Suppressor macrophage treated with lipopolysaccharide for 1 hour (primary cell): ENCODE measurements at regions not wholly inside any gene's neighbourhood (a gene's known extent, or its start where the extent isn't known, plus 50 kb on each side); places are given as distances from the start of the nearest gene placed in this dataset.
"Not testable (repeated sequence)": the region's sequence is repeated elsewhere in the genome, so short reads cannot be mapped to it uniquely, and the experiment has no call there.

Experiments used
- DNase-seq, 3 donors: peaks; one replicate each; pipeline ENCODE4 v3.0.0-alpha.2; 2020 to 2022

- peak in 1 of 3 donors; percentile 7 for DNase-seq
Measured at GRCh38 chr4:141540643-141541042, 95.7 kb upstream of the IL15 start.

- no peak for DNase-seq
Measured at GRCh38 chr4:141541851-141542250, 94.5 kb upstream of the IL15 start.

DNA sequence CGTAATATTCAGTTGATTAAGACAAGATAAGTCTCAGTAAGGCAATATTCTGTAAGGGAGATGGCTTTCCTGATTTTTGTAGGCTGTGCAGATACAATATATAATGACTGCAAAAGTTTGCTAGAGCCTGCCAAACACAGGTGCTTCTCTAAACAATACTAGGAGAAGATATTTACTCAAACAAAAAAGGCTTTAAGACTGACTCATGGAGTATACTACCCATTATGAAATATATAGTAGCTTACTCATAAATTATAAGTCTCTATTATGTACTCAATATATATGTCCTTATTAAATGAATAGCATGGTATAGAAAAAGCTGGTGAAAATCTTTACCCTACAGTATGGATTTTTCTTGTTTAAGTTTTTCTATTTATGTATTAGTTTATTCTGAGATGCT lies 93.2 kb upstream of the IL15 start:
- DNase-seq, result no peak

DNA sequence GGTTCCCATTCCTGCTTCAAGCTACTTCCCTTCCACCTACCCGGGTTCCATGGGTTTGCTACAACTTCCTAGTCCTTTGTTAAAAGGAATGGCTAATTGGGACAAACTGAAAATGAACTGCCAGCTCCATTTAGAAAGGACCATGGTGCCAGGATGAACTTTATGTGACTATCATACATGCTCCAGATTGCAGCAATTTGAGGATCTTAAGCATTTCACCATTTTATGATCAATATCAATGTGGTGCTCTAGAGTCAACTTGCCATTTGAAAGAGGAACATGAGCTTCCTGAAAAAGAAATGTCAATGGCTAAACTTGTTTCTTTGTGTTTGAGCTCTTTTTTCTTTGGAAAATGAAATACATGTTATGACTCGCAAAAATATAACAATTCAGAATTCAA lies 92.7 kb upstream of the IL15 start:
- DNase-seq, result peak; percentile 2 to 33 (median 33)

- DNase-seq, result no peak
Measured at GRCh38 chr4:141548791-141549190, 87.6 kb upstream of the IL15 start.

DNA sequence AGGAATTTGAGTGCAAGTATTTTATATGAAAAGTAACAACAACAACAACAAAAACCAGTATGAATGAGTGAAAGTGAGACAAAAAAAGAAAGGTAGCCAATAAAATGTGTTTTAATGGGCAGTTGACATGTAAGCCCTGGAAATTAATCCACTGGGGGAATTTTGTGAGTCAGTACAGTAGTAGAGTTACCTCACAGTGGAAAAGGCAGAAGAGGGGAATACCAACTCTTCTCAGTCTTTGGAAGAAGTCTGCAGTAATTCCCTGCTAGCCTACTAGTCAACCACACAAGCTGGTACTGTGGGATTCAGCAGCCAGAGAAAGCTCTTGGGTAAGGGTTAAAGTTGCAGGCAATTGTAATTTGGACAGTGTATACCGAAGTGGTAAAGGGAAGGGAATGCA lies 76.3 kb upstream of the IL15 start:
- peak; percentile 55 to 63 (median 58) for DNase-seq

GRCh38 chr4:141562649-141563048 lies 73.7 kb upstream of the IL15 start:
- DNase-seq, result no peak

- no peak for DNase-seq
Measured at GRCh38 chr4:141563723-141564122, 72.7 kb upstream of the IL15 start.

DNA sequence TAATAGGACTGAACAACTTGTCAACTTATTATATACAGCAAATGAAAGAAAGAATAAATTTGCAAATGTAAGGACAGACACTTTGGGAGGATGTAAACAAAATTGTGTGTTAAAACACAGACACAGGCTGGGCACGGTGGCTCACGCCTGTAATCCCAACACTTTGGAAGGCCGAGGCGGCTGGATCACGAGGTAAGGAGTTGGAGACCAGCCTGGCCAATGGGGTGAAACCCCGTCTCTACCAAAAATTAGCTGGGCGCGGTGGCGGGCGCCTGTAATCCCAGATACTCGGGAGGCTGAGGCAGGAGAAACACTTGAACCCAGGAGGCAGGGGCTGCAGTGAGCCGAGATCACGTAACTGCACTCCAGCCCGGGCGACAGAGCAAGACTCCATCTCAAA lies 71.4 kb upstream of the IL15 start:
- DNase-seq, result not testable (repeated sequence)

DNA sequence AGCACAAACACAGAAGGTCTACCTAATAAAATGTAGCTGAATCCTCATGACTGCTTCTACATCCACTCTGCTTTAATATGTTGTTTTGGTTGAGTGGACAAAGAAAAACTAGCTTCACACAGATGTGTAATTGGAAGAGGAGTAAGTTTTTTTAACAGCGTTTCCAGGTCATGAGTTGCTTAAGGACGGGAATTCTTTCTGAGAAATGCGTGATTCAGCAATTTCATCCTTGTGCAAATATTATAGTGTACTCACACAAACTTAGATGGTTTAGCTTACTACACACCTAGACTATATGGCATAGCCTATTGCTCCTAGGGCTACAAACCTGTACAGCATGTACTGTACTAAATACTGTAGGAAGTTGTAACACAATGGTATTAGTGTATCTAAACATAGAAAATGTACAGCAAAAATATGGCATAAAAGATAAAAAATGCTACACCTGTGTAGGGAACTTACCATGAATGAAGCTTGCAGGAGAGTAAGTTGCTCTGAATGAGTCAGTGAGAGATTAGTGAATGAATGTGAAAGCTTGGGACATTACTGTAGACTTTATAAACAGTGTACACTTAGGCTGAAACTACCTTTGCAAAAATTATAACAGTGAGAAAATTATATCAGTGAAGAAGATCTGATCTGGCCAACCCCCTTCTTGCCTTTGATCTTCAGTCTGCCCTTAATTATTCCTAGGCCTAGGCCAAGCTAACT lies 70.8 kb upstream of the IL15 start:
- DNase-seq, result no peak

GRCh38 chr4:141567326-141567915 lies 69.0 kb upstream of the IL15 start:
- no peak for DNase-seq

GRCh38 chr4:141569141-141569540 lies 67.2 kb upstream of the IL15 start:
- no peak for DNase-seq

DNA sequence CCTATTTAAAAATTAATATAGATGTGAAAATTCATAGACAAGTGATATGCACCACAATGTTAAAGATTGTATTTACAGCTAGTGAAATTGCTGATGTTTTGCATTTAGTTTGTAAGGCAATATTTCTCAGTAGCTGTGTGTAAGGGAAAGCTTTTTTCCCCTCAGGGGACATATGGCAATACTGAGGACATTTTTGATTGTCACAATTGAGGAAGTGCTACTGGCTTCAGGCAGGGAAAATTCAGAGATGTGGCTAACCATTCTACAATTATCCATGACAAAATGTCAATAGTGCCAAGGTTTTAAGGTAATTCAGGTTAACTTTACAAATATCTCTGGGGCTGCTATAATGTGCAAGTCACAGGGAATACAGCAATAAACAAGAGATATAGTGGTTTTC lies 66.1 kb upstream of the IL15 start:
- no peak for DNase-seq

GRCh38 chr4:141571362-141571761 lies 65.0 kb upstream of the IL15 start:
- DNase-seq, result peak in 1 of 3 donors; percentile 9

- no peak for DNase-seq
Measured at GRCh38 chr4:141571793-141572192, 64.6 kb upstream of the IL15 start.

DNA sequence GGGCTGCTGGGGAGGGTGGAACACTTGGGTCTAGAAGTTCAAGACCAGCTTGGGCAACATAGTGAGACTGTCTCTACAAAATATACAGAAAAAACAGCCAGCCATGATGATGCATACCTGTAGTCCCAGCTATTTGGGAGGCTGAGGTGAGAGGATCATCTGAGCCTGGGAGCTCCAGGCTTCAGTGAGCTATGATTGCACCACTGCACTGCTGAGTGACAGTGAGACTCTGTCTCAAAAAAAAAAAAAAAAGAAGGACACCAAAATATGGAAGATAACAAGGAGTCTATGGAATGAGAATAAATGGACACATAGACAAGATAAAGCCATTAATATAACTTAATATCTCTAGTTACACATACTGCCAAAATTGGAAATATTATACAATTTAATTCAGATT lies 62.7 kb upstream of the IL15 start:
- DNase-seq, result no peak

- no peak for DNase-seq
Measured at GRCh38 chr4:141575884-141576283, 60.5 kb upstream of the IL15 start.

- no peak for DNase-seq
Measured at GRCh38 chr4:141576585-141577110, 59.7 kb upstream of the IL15 start.

DNA sequence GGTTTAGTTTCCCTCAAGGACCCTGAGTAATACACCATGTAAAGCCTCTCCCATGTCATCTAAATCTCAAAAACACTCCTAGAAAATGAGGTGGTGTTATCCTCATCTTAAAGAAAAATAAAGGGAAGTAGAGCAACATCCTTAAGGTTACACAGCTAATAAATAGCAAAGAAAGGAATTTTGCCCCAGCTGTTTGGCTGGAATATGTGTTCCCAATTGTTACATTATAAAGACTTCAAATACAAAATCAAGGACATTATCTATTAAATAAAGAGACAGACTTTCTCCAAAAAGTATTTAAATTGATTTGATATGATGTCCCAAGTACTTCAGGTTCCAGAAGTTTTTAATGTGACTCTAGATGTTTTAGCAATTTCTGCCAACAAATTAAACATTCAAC lies 57.9 kb upstream of the IL15 start:
- no peak for DNase-seq

GRCh38 chr4:141580523-141580922 lies 55.9 kb upstream of the IL15 start:
- no peak for DNase-seq
